ENCODE measurements at regions not wholly inside any gene's neighbourhood (a gene's known extent, or its start where the extent isn't known, plus 50 kb on each side); places are given as distances from the start of the nearest gene placed in this dataset.
"Not testable (repeated sequence)": the region's sequence is repeated elsewhere in the genome, so short reads cannot be mapped to it uniquely, and the experiment has no call there.

- TF ChIP-seq, protein P1, sequence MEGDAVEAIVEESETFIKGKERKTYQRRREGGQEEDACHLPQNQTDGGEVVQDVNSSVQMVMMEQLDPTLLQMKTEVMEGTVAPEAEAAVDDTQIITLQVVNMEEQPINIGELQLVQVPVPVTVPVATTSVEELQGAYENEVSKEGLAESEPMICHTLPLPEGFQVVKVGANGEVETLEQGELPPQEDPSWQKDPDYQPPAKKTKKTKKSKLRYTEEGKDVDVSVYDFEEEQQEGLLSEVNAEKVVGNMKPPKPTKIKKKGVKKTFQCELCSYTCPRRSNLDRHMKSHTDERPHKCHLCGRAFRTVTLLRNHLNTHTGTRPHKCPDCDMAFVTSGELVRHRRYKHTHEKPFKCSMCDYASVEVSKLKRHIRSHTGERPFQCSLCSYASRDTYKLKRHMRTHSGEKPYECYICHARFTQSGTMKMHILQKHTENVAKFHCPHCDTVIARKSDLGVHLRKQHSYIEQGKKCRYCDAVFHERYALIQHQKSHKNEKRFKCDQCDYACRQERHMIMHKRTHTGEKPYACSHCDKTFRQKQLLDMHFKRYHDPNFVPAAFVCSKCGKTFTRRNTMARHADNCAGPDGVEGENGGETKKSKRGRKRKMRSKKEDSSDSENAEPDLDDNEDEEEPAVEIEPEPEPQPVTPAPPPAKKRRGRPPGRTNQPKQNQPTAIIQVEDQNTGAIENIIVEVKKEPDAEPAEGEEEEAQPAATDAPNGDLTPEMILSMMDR (IDR thresholded peaks at IDR 0.05): not testable (repeated sequence)
- not testable (repeated sequence) for TF ChIP-seq EZH2, EZH2phosphoT487 (IDR thresholded peaks at IDR 0.05)
Measured at GRCh38 chr16:86277859-86278258, 232.5 kb upstream of the FOXF1 start.

Data from neural progenitor cell (in vitro differentiated cells).